ENCODE measurements at regions not wholly inside any gene's neighbourhood (a gene's known extent, or its start where the extent isn't known, plus 50 kb on each side); places are given as distances from the start of the nearest gene placed in this dataset.

DNA sequence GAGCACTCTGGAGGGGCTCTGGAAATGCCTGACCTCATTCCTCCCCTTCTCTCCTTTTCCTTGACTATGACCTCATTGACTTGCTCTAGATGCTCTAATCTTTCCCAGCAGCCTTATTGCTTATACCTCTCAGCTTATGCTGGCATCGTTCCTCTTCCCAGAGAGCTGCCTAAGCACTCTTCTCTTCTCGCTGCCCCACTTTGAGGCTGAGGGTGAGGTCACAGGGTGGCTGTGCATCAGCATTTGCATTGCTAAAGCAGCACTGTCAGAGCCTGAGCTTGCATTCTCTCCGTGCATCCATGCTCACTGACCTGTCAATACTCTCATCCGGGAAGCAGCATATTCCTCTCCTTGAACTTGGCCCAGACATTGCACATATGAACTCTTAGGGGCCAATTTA is 96.4 kb upstream of the NTRK2 start (continued):
- no peak for TF ChIP-seq RNF2 (IDR thresholded peaks at IDR 0.05; ENCODE audit: borderline replicate concordance, low read depth)
- TF ChIP-seq HEYL (CRISPR knock-in tag; IDR thresholded peaks at IDR 0.05) = no peak
- TF ChIP-seq NFE2L2 (conservative IDR thresholded peaks at IDR 0.05; ENCODE audit: low read length) = no peak
- TF ChIP-seq, protein P1, sequence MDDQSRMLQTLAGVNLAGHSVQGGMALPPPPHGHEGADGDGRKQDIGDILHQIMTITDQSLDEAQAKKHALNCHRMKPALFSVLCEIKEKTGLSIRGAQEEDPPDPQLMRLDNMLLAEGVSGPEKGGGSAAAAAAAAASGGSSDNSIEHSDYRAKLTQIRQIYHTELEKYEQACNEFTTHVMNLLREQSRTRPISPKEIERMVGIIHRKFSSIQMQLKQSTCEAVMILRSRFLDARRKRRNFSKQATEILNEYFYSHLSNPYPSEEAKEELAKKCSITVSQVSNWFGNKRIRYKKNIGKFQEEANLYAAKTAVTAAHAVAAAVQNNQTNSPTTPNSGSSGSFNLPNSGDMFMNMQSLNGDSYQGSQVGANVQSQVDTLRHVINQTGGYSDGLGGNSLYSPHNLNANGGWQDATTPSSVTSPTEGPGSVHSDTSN (IDR thresholded peaks at IDR 0.05) = no peak
- no peak for TF ChIP-seq ZFP36 (IDR thresholded peaks at IDR 0.05; ENCODE audit: borderline replicate concordance, partially characterized antibody)

DNA sequence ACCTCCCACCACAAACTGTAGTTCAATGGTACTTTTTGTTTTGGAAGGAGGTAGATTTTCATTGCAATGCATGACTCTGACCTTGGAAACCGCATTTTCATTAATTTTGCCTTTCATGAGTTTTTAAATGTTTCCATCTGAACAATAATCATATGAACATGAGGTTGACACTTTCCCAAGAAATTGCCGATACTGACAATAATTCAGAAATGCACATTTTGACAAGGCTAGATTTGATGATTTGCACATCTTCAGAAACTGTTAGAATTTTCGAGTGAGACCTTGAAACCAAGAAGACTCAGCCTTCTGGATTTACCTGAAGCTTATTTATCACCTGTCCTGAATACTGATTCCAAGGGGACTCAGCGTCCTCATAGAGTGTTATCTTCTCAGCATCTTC is 93.8 kb upstream of the NTRK2 start:
- Histone ChIP-seq H3K9me3 (no peaks in the 10 kb centered on the region), H3K27ac (no peak overlapping the region), H3K4me3 (no peak overlapping the region), H3K4me1 (no peaks in the 10 kb centered on the region), H3K4me2 (no peak overlapping the region)
- POLR2A ChIA-PET = no interaction called here
- TF ChIP-seq KDM5A (IDR thresholded peaks at IDR 0.05) (no peak), MAFK (IDR thresholded peaks at IDR 0.05; ENCODE audit: partially characterized antibody) (peak; percentile 53)
- 23% methylated on average over 4 of the region's 4 CpGs for WGBS (ENCODE audit: missing lambda C conversion rate)
- no peak for DNase-seq (ENCODE audit: low read depth in 1 of 2, low spot score in 1 of 2)
- no peak for FAIRE-seq
- ATAC-seq = no peak
- CTCF ChIA-PET = no interaction called here

- no peak overlapping the region for H3K4me3 ChIP-seq
- no peaks in the 10 kb centered on the region for H3K9me3 ChIP-seq
- no peaks in the 10 kb centered on the region for H3K4me1 ChIP-seq
- H3K27ac ChIP-seq = no peak overlapping the region
- ChIA-PET CTCF (no interaction called here), POLR2A (no interaction called here)
- 35% methylated on average over 2 of the region's 2 CpGs for WGBS (ENCODE audit: missing lambda C conversion rate)
- TF ChIP-seq TP53 (CRISPR knock-in tag; IDR thresholded peaks at IDR 0.05) = no peak
- TF ChIP-seq ZC3H11A (IDR thresholded peaks at IDR 0.05) = no peak
- no peak for TF ChIP-seq FOSB (CRISPR knock-in tag; IDR thresholded peaks at IDR 0.05)
- TF ChIP-seq EHF (CRISPR knock-in tag; IDR thresholded peaks at IDR 0.05) = no peak
- TF ChIP-seq, protein P2, sequence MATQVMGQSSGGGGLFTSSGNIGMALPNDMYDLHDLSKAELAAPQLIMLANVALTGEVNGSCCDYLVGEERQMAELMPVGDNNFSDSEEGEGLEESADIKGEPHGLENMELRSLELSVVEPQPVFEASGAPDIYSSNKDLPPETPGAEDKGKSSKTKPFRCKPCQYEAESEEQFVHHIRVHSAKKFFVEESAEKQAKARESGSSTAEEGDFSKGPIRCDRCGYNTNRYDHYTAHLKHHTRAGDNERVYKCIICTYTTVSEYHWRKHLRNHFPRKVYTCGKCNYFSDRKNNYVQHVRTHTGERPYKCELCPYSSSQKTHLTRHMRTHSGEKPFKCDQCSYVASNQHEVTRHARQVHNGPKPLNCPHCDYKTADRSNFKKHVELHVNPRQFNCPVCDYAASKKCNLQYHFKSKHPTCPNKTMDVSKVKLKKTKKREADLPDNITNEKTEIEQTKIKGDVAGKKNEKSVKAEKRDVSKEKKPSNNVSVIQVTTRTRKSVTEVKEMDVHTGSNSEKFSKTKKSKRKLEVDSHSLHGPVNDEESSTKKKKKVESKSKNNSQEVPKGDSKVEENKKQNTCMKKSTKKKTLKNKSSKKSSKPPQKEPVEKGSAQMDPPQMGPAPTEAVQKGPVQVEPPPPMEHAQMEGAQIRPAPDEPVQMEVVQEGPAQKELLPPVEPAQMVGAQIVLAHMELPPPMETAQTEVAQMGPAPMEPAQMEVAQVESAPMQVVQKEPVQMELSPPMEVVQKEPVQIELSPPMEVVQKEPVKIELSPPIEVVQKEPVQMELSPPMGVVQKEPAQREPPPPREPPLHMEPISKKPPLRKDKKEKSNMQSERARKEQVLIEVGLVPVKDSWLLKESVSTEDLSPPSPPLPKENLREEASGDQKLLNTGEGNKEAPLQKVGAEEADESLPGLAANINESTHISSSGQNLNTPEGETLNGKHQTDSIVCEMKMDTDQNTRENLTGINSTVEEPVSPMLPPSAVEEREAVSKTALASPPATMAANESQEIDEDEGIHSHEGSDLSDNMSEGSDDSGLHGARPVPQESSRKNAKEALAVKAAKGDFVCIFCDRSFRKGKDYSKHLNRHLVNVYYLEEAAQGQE (IDR thresholded peaks at IDR 0.05) = no peak
- no peak for TF ChIP-seq ZNF302 (CRISPR knock-in tag; IDR thresholded peaks at IDR 0.05)
- TF ChIP-seq HDAC2 (IDR thresholded peaks at IDR 0.05) = no peak
- no peak for TF ChIP-seq HMGXB4 (CRISPR knock-in tag; IDR thresholded peaks at IDR 0.05; ENCODE audit: borderline replicate concordance)
- TF ChIP-seq KDM5A (IDR thresholded peaks at IDR 0.05) = no peak
- DNase-seq (ENCODE audit: low read depth in 1 of 2, low spot score in 1 of 2) (no peak), FAIRE-seq (no peak), ATAC-seq (no peak)
- H3K4me2 ChIP-seq = no peak overlapping the region
These were observed 85.7 kb upstream of the NTRK2 start for GRCh38 chr9:84583866-84584265.

- Histone ChIP-seq H3K4me1 (no peaks in the 10 kb centered on the region), H3K9me3 (no peaks in the 10 kb centered on the region), H3K4me2 (no peak overlapping the region), H3K4me3 (no peak overlapping the region), H3K27ac (no peak overlapping the region)
- FAIRE-seq (no peak), ATAC-seq (no peak), DNase-seq (ENCODE audit: low read depth in 1 of 2, low spot score in 1 of 2) (no peak)
- POLR2A ChIA-PET = no interaction called here
- no peak for TF ChIP-seq HOXA7 (CRISPR knock-in tag; IDR thresholded peaks at IDR 0.05)
- TF ChIP-seq CBX8 (IDR thresholded peaks at IDR 0.05) = no peak
- no peak for TF ChIP-seq POLR2AphosphoS2 (conservative IDR thresholded peaks at IDR 0.05; ENCODE audit: low read length)
- TF ChIP-seq, protein P2 (IDR thresholded peaks at IDR 0.05) = no peak
- TF ChIP-seq CEBPB (IDR thresholded peaks at IDR 0.05) = no peak
- CTCF ChIA-PET = no interaction called here
- WGBS (ENCODE audit: missing lambda C conversion rate) = 3% methylated on average over 3 of the region's 3 CpGs
These were observed 82.9 kb upstream of the NTRK2 start for GRCh38 chr9:84586662-84587061.

Measured in A549 (cell line).